Activated naive CD4-positive, alpha-beta T cell treated with anti-CD3 and anti-CD28 coated beads for 36 hours (primary cell): ENCODE measurements at regions not wholly inside any gene's neighbourhood (a gene's known extent, or its start where the extent isn't known, plus 50 kb on each side); places are given as distances from the start of the nearest gene placed in this dataset.

Experiments used
- CTCF ChIA-PET: fragments of 350-600 bp; sonication (Branson Sonifier 250); formaldehyde crosslinking; loops from one replicate; lab custom pipeline; 2021; ENCODE audit warnings: antibody characterized with exemption; lab: Charles Lee
- DNase-seq: peaks from one replicate; pipeline ENCODE4 v3.0.0-alpha.2; 2020
- H3K27ac Mint-ChIP-seq: one replicate; pipeline ENCODE4 v1.8.0; 2021; ENCODE audit warnings: mild to moderate bottlenecking, mixed read lengths
- H3K27me3 Mint-ChIP-seq: one replicate; pipeline ENCODE4 v1.8.0; 2021; ENCODE audit warnings: low read depth, mixed read lengths
- H3K36me3 Mint-ChIP-seq: one replicate; pipeline ENCODE4 v1.8.0; 2021; ENCODE audit warnings: low read depth, mixed read lengths
- H3K4me1 Mint-ChIP-seq: one replicate; pipeline ENCODE4 v1.8.0; 2021; ENCODE audit warnings: low read depth, mixed read lengths
- H3K4me3 Mint-ChIP-seq: one replicate; pipeline ENCODE4 v1.8.0; 2021; ENCODE audit warnings: mild to moderate bottlenecking, moderate library complexity, mixed read lengths
- H3K9me3 Mint-ChIP-seq: one replicate; pipeline ENCODE4 v1.8.0; 2021; ENCODE audit warnings: mixed read lengths
- intact Hi-C: fragments of 100-400 bp; cut with micrococcal nuclease; formaldehyde crosslinking; loops from one replicate; pipeline ENCODE4 v1.15.1; 2023

GRCh38 chr4:4680758-4681157 lies 138.9 kb upstream of the STX18 start:
- no peaks in the 10 kb centered on the region for H3K27me3 Mint-ChIP-seq
- H3K4me1 Mint-ChIP-seq, result no peaks in the 10 kb centered on the region
- intact Hi-C loops, result no loop called here
- H3K9me3 Mint-ChIP-seq, result no peaks in the 10 kb centered on the region
- no peak overlapping the region for H3K4me3 Mint-ChIP-seq
- no peak overlapping the region for H3K27ac Mint-ChIP-seq
- DNase-seq, result no peak
- H3K36me3 Mint-ChIP-seq, result peaks cover 3% of the 10 kb centered on the region
- CTCF ChIA-PET, result interaction anchor here (1.1 kb wide), 1 partner anchor 11 kb away, joined by 3 read pairs; no protein-coding TSS in a partner anchor

- CTCF ChIA-PET, result interaction anchor here (1.1 kb wide), 1 partner anchor 11 kb away, joined by 3 read pairs; no protein-coding TSS in a partner anchor
- H3K4me1 Mint-ChIP-seq, result no peaks in the 10 kb centered on the region
- no peaks in the 10 kb centered on the region for H3K9me3 Mint-ChIP-seq
- no peaks in the 10 kb centered on the region for H3K27me3 Mint-ChIP-seq
- H3K4me3 Mint-ChIP-seq, result no peak overlapping the region
- no peak overlapping the region for H3K27ac Mint-ChIP-seq
- DNase-seq, result no peak
- intact Hi-C loops, result no loop called here
- peaks cover 3% of the 10 kb centered on the region for H3K36me3 Mint-ChIP-seq
These were observed 138.4 kb upstream of the STX18 start for GRCh38 chr4:4680243-4680642.

GRCh38 chr4:4677556-4678522 lies 136.0 kb upstream of the STX18 start:
- Mint-ChIP-seq H3K4me1 (no peaks in the 10 kb centered on the region), H3K36me3 (peaks cover 6% of the 10 kb centered on the region), H3K27ac (no peak overlapping the region), H3K4me3 (no peak overlapping the region), H3K9me3 (no peaks in the 10 kb centered on the region), H3K27me3 (no peaks in the 10 kb centered on the region)
- no peak for DNase-seq
- CTCF ChIA-PET, result interaction anchor here (0.6 to 1.3 kb wide), 4 partner anchors 9 to 610 kb away, joined by 3 to 4 read pairs (median 4); no protein-coding TSS in a partner anchor
- intact Hi-C loops, result no loop called here

- Mint-ChIP-seq H3K4me1 (no peaks in the 10 kb centered on the region), H3K27me3 (no peaks in the 10 kb centered on the region), H3K27ac (no peak overlapping the region), H3K9me3 (no peaks in the 10 kb centered on the region), H3K4me3 (no peak overlapping the region), H3K36me3 (peaks cover 6% of the 10 kb centered on the region)
- CTCF ChIA-PET, result no interaction called here
- intact Hi-C loops, result no loop called here
- DNase-seq, result no peak
These were observed 133.8 kb upstream of the STX18 start for GRCh38 chr4:4675641-4676040.

GRCh38 chr4:4675051-4675581 lies 133.3 kb upstream of the STX18 start:
- no peaks in the 10 kb centered on the region for H3K9me3 Mint-ChIP-seq
- no peaks in the 10 kb centered on the region for H3K4me1 Mint-ChIP-seq
- H3K27ac Mint-ChIP-seq, result no peak overlapping the region
- intact Hi-C loops, result no loop called here
- no peak overlapping the region for H3K4me3 Mint-ChIP-seq
- no peaks in the 10 kb centered on the region for H3K27me3 Mint-ChIP-seq
- CTCF ChIA-PET, result no interaction called here
- no peak for DNase-seq
- H3K36me3 Mint-ChIP-seq, result peaks cover 6% of the 10 kb centered on the region

- Mint-ChIP-seq H3K4me1 (no peaks in the 10 kb centered on the region), H3K27me3 (no peaks in the 10 kb centered on the region), H3K4me3 (no peak overlapping the region), H3K9me3 (no peaks in the 10 kb centered on the region), H3K36me3 (peaks cover 6% of the 10 kb centered on the region), H3K27ac (no peak overlapping the region)
- intact Hi-C loops, result no loop called here
- no peak for DNase-seq
- CTCF ChIA-PET, result no interaction called here
These were observed 131.2 kb upstream of the STX18 start for GRCh38 chr4:4673070-4673469.

GRCh38 chr4:4672402-4672801 lies 130.6 kb upstream of the STX18 start:
- H3K4me3 Mint-ChIP-seq, result no peak overlapping the region
- H3K36me3 Mint-ChIP-seq, result peaks cover 2% of the 10 kb centered on the region
- H3K9me3 Mint-ChIP-seq, result no peaks in the 10 kb centered on the region
- DNase-seq, result no peak
- no peaks in the 10 kb centered on the region for H3K27me3 Mint-ChIP-seq
- intact Hi-C loops, result no loop called here
- H3K4me1 Mint-ChIP-seq, result no peaks in the 10 kb centered on the region
- CTCF ChIA-PET, result no interaction called here
- no peak overlapping the region for H3K27ac Mint-ChIP-seq

GRCh38 chr4:4671774-4672349 lies 130.0 kb upstream of the STX18 start:
- H3K9me3 Mint-ChIP-seq, result no peaks in the 10 kb centered on the region
- intact Hi-C loops, result no loop called here
- no peak for DNase-seq
- H3K4me3 Mint-ChIP-seq, result no peak overlapping the region
- no peaks in the 10 kb centered on the region for H3K27me3 Mint-ChIP-seq
- H3K36me3 Mint-ChIP-seq, result peaks cover 2% of the 10 kb centered on the region
- H3K27ac Mint-ChIP-seq, result no peak overlapping the region
- CTCF ChIA-PET, result no interaction called here
- H3K4me1 Mint-ChIP-seq, result no peaks in the 10 kb centered on the region

GRCh38 chr4:4670869-4671268 lies 129.0 kb upstream of the STX18 start:
- H3K4me1 Mint-ChIP-seq, result no peaks in the 10 kb centered on the region
- no peak for DNase-seq
- no peaks in the 10 kb centered on the region for H3K27me3 Mint-ChIP-seq
- H3K36me3 Mint-ChIP-seq, result peaks cover 2% of the 10 kb centered on the region
- CTCF ChIA-PET, result no interaction called here
- H3K4me3 Mint-ChIP-seq, result no peak overlapping the region
- H3K27ac Mint-ChIP-seq, result no peak overlapping the region
- intact Hi-C loops, result no loop called here
- H3K9me3 Mint-ChIP-seq, result no peaks in the 10 kb centered on the region

GRCh38 chr4:4668355-4669210 lies 126.7 kb upstream of the STX18 start:
- Mint-ChIP-seq H3K27me3 (no peaks in the 10 kb centered on the region), H3K36me3 (no peaks in the 10 kb centered on the region), H3K9me3 (no peaks in the 10 kb centered on the region), H3K4me3 (no peak overlapping the region), H3K4me1 (no peaks in the 10 kb centered on the region), H3K27ac (no peak overlapping the region)
- CTCF ChIA-PET, result interaction anchor here (0.6 to 1.5 kb wide), 7 partner anchors 10 to 1311 kb away, joined by 3 to 5 read pairs (median 4); no protein-coding TSS in a partner anchor
- intact Hi-C loops, result loop anchor here (10.0 kb wide), 2 partner anchors 184 to 186 kb away; partner anchors contain the start of gene MSX1
- no peak for DNase-seq

GRCh38 chr4:4667622-4668081 lies 125.8 kb upstream of the STX18 start:
- no peak overlapping the region for H3K4me3 Mint-ChIP-seq
- no peak overlapping the region for H3K27ac Mint-ChIP-seq
- no peak for DNase-seq
- no peaks in the 10 kb centered on the region for H3K27me3 Mint-ChIP-seq
- no peaks in the 10 kb centered on the region for H3K4me1 Mint-ChIP-seq
- intact Hi-C loops, result loop anchor here (10.0 kb wide), 2 partner anchors 183 to 187 kb away; partner anchors contain the start of gene MSX1
- H3K36me3 Mint-ChIP-seq, result no peaks in the 10 kb centered on the region
- H3K9me3 Mint-ChIP-seq, result no peaks in the 10 kb centered on the region
- CTCF ChIA-PET, result interaction anchor here (0.6 kb wide), 1 partner anchor 326 kb away, joined by 3 read pairs; no protein-coding TSS in a partner anchor
